Naive thymus-derived CD4-positive, alpha-beta T cell (primary cell): ENCODE measurements at regions not wholly inside any gene's neighbourhood (a gene's known extent, or its start where the extent isn't known, plus 50 kb on each side); places are given as distances from the start of the nearest gene placed in this dataset.

ENCODE experiments used
- ATAC-seq: fragments of 150-1000 bp; cut with Tn5 transposase; 2 replicates; pipeline ENCODE4 v1.10.0; 2021; ENCODE audit warnings: mild to moderate bottlenecking, moderate library complexity
- CTCF ChIA-PET: fragments of 350-600 bp; sonication (Branson Sonifier 250); formaldehyde crosslinking; loops from one replicate; lab custom pipeline; 2021; ENCODE audit warnings: antibody characterized with exemption; lab: Charles Lee
- POLR2A ChIA-PET: fragments of 350-600 bp; sonication (Branson Sonifier 250); formaldehyde crosslinking; loops from one replicate; lab custom pipeline; 2021; ENCODE audit warnings: antibody characterized with exemption, inconsistent platforms; lab: Charles Lee
- DNase-seq, 9 donors: peaks; one replicate each; pipeline versions ENCODE4 v3.0.0 to v3.0.0-alpha.2; 2020 to 2022; ENCODE audit warnings: mixed read lengths in 1 of 9
- H3K27ac ChIP-seq: one replicate; pipeline ENCODE4 v1.7.0; 2013; ENCODE audit warnings: mild to moderate bottlenecking, low read depth, low read length, moderate library complexity
- H3K27me3 ChIP-seq, 2 donors: one replicate each; pipeline ENCODE4 v1.7.0; 2013; ENCODE audit warnings: low read length in 2 of 2, mild to moderate bottlenecking in 2 of 2, moderate library complexity in 2 of 2; ENCODE audit not compliant: control insufficient read depth in 2 of 2, insufficient read depth in 2 of 2
- H3K36me3 ChIP-seq, 3 experiments: 1 replicate in 2 of 3; 2 replicates in 1 of 3; pipeline ENCODE4 v1.7.0; 2013; ENCODE audit warnings: low read length in 3 of 3, mild to moderate bottlenecking in 3 of 3, moderate library complexity in 1 of 3; ENCODE audit not compliant: insufficient read depth in 3 of 3, control insufficient read depth in 2 of 3
- H3K4me1 ChIP-seq, 2 donors: one replicate each; pipeline ENCODE4 v1.7.0; 2013; ENCODE audit warnings: low read length in 2 of 2, mild to moderate bottlenecking in 2 of 2, moderate library complexity in 1 of 2; ENCODE audit not compliant: control insufficient read depth in 2 of 2, insufficient read depth in 2 of 2
- H3K4me3 ChIP-seq: 2 replicates; pipeline ENCODE4 v1.7.0; 2013; ENCODE audit warnings: mild to moderate bottlenecking, low read length
- H3K9me3 ChIP-seq, 3 experiments: 1 replicate in 2 of 3; 2 replicates in 1 of 3; pipeline ENCODE4 v1.7.0; 2013; ENCODE audit warnings: low read length in 3 of 3; ENCODE audit not compliant: control insufficient read depth in 2 of 3
- H3K27ac Mint-ChIP-seq, 9 donors: one replicate each; pipeline ENCODE4 v1.8.0; 2020 to 2022; ENCODE audit warnings: mixed read lengths in 9 of 9, mild to moderate bottlenecking in 8 of 9, moderate library complexity in 5 of 9, inconsistent platforms in 2 of 9
- H3K27me3 Mint-ChIP-seq, 5 donors: one replicate each; pipeline ENCODE4 v1.8.0; 2021 to 2022; ENCODE audit warnings: mixed read lengths in 5 of 5, mild to moderate bottlenecking in 1 of 5
- H3K36me3 Mint-ChIP-seq, 5 donors: one replicate each; pipeline ENCODE4 v1.8.0; 2020 to 2022; ENCODE audit warnings: mixed read lengths in 5 of 5, mild to moderate bottlenecking in 3 of 5, inconsistent platforms in 1 of 5
- H3K4me1 Mint-ChIP-seq, 7 donors: one replicate each; pipeline ENCODE4 v1.8.0; 2020 to 2022; ENCODE audit warnings: mixed read lengths in 7 of 7, mild to moderate bottlenecking in 3 of 7, inconsistent platforms in 1 of 7
- H3K4me3 Mint-ChIP-seq, 10 donors: one replicate each; pipeline ENCODE4 v1.8.0; 2020 to 2022; ENCODE audit warnings: mild to moderate bottlenecking in 10 of 10, mixed read lengths in 10 of 10, moderate library complexity in 6 of 10, inconsistent platforms in 2 of 10
- H3K9me3 Mint-ChIP-seq, 11 donors: one replicate each; pipeline ENCODE4 v1.8.0; 2020 to 2022; ENCODE audit warnings: mixed read lengths in 11 of 11, mild to moderate bottlenecking in 4 of 11, inconsistent platforms in 1 of 11, moderate library complexity in 1 of 11
- intact Hi-C, 2 donors: fragments of 100-400 bp; cut with micrococcal nuclease; formaldehyde crosslinking; loops; one replicate each; pipeline ENCODE4 v1.15.1; 2023

- Mint-ChIP-seq H3K4me1 (peaks cover 2 to 34% (median 30%) of the 10 kb centered on the region in 7 donors), H3K4me3 (peak overlapping the region in 9 of 10 donors; percentile 40 to 74 (median 67)), H3K36me3 (peaks cover 0 to 18% (median 4%) of the 10 kb centered on the region in 5 donors), H3K27ac (peak overlapping the region; percentile 80 to 89 (median 85)), H3K9me3 (peaks cover 0 to 28% (median 6%) of the 10 kb centered on the region in 11 donors), H3K27me3 (no peaks in the 10 kb centered on the region)
- DNase-seq: peak in 6 of 9 donors; percentile 23 to 43 (median 36)
- Histone ChIP-seq H3K36me3 (no peaks in the 10 kb centered on the region), H3K27ac (peak overlapping the region; percentile 15), H3K27me3 (no peaks in the 10 kb centered on the region), H3K4me3 (no peak overlapping the region), H3K9me3 (peaks cover 0 to 8% (median 0%) of the 10 kb centered on the region in 3 experiments), H3K4me1 (peaks cover 0 to 23% of the 10 kb centered on the region in 2 donors)
- CTCF ChIA-PET: no interaction called here
- POLR2A ChIA-PET: interaction anchor here (0.8 to 1.5 kb wide), 3 partner anchors 18 to 199 kb away, joined by 3 to 5 read pairs (median 4); no protein-coding TSS in a partner anchor
- intact Hi-C loops: no loop called here
- ATAC-seq: no peak
Measured at GRCh38 chrX:39969099-39969818, 128.5 kb downstream of the BCOR start.

- Histone ChIP-seq H3K4me1 (peaks cover 0 to 23% of the 10 kb centered on the region in 2 donors), H3K27ac (peak overlapping the region; percentile 15), H3K9me3 (peaks cover 0 to 8% (median 0%) of the 10 kb centered on the region in 3 experiments), H3K4me3 (no peak overlapping the region), H3K27me3 (no peaks in the 10 kb centered on the region), H3K36me3 (no peaks in the 10 kb centered on the region)
- peak overlapping the region in 7 of 9 donors; percentile 25 to 86 (median 84) for H3K27ac Mint-ChIP-seq
- ChIA-PET CTCF (no interaction called here), POLR2A (interaction anchor here (0.6 to 1.5 kb wide), 2 partner anchors 86 to 198 kb away, joined by 3 to 4 read pairs; no protein-coding TSS in a partner anchor)
- peaks cover 0 to 18% (median 4%) of the 10 kb centered on the region in 5 donors for H3K36me3 Mint-ChIP-seq
- peak overlapping the region in 7 of 10 donors; percentile 2 to 71 (median 62) for H3K4me3 Mint-ChIP-seq
- no peak for DNase-seq
- intact Hi-C loops: no loop called here
- H3K4me1 Mint-ChIP-seq: peaks cover 2 to 34% (median 30%) of the 10 kb centered on the region in 7 donors
- H3K27me3 Mint-ChIP-seq: no peaks in the 10 kb centered on the region
- H3K9me3 Mint-ChIP-seq: peaks cover 0 to 23% (median 6%) of the 10 kb centered on the region in 11 donors
- ATAC-seq: no peak
Measured at GRCh38 chrX:39969819-39970504, 127.8 kb downstream of the BCOR start.

- Mint-ChIP-seq H3K4me1 (peaks cover 2 to 34% (median 30%) of the 10 kb centered on the region in 7 donors), H3K9me3 (peaks cover 0 to 17% (median 6%) of the 10 kb centered on the region in 11 donors), H3K4me3 (no peak overlapping the region), H3K27ac (no peak overlapping the region), H3K27me3 (no peaks in the 10 kb centered on the region), H3K36me3 (peaks cover 0 to 18% (median 4%) of the 10 kb centered on the region in 5 donors)
- no peak overlapping the region for H3K27ac ChIP-seq
- DNase-seq: no peak
- peaks cover 0 to 23% of the 10 kb centered on the region in 2 donors for H3K4me1 ChIP-seq
- ChIA-PET CTCF (no interaction called here), POLR2A (interaction anchor here (0.7 to 1.3 kb wide), 3 partner anchors 9 to 126 kb away, joined by 3 to 4 read pairs (median 3); partner anchors contain the start of gene BCOR)
- intact Hi-C loops: no loop called here
- peaks cover 0 to 8% (median 0%) of the 10 kb centered on the region in 3 experiments for H3K9me3 ChIP-seq
- no peaks in the 10 kb centered on the region for H3K27me3 ChIP-seq
- H3K36me3 ChIP-seq: no peaks in the 10 kb centered on the region
- no peak overlapping the region for H3K4me3 ChIP-seq
- no peak for ATAC-seq
Measured at GRCh38 chrX:39971760-39972159, 126.0 kb downstream of the BCOR start.

GRCh38 chrX:39972340-39972739, 125.4 kb downstream of the BCOR start:
- H3K9me3 Mint-ChIP-seq: peaks cover 0 to 17% (median 6%) of the 10 kb centered on the region in 11 donors
- H3K9me3 ChIP-seq: peaks cover 0 to 8% (median 0%) of the 10 kb centered on the region in 3 experiments
- POLR2A ChIA-PET: interaction anchor here (1.3 kb wide), 1 partner anchor 125 kb away, joined by 4 read pairs; the partner anchor contains the start of gene BCOR
- CTCF ChIA-PET: no interaction called here
- intact Hi-C loops: no loop called here
- no peak overlapping the region for H3K27ac Mint-ChIP-seq
- no peaks in the 10 kb centered on the region for H3K27me3 ChIP-seq
- H3K36me3 Mint-ChIP-seq: peaks cover 0 to 17% (median 4%) of the 10 kb centered on the region in 5 donors
- H3K36me3 ChIP-seq: no peaks in the 10 kb centered on the region
- no peaks in the 10 kb centered on the region for H3K27me3 Mint-ChIP-seq
- no peak overlapping the region for H3K4me3 ChIP-seq
- H3K27ac ChIP-seq: no peak overlapping the region
- DNase-seq (no peak), ATAC-seq (no peak)
- H3K4me1 ChIP-seq: peaks cover 0 to 23% of the 10 kb centered on the region in 2 donors
- H3K4me3 Mint-ChIP-seq: no peak overlapping the region
- H3K4me1 Mint-ChIP-seq: peaks cover 2 to 33% (median 28%) of the 10 kb centered on the region in 7 donors

GRCh38 chrX:39973810-39974209, 123.9 kb downstream of the BCOR start:
- ChIA-PET CTCF (no interaction called here), POLR2A (no interaction called here)
- H3K36me3 ChIP-seq: no peaks in the 10 kb centered on the region
- ATAC-seq (no peak), DNase-seq (no peak)
- peaks cover 0 to 17% (median 6%) of the 10 kb centered on the region in 11 donors for H3K9me3 Mint-ChIP-seq
- no peak overlapping the region for H3K4me3 ChIP-seq
- H3K27ac ChIP-seq: no peak overlapping the region
- H3K9me3 ChIP-seq: peaks cover 0 to 8% (median 0%) of the 10 kb centered on the region in 3 experiments
- H3K27ac Mint-ChIP-seq: no peak overlapping the region
- no peaks in the 10 kb centered on the region for H3K27me3 ChIP-seq
- peaks cover 0 to 16% (median 4%) of the 10 kb centered on the region in 5 donors for H3K36me3 Mint-ChIP-seq
- intact Hi-C loops: no loop called here
- peaks cover 0 to 30% (median 24%) of the 10 kb centered on the region in 7 donors for H3K4me1 Mint-ChIP-seq
- peaks cover 0 to 17% of the 10 kb centered on the region in 2 donors for H3K4me1 ChIP-seq
- no peak overlapping the region for H3K4me3 Mint-ChIP-seq
- no peaks in the 10 kb centered on the region for H3K27me3 Mint-ChIP-seq

- Mint-ChIP-seq H3K27ac (peak overlapping the region in 1 of 9 donors; percentile 59), H3K9me3 (peaks cover 0 to 17% (median 6%) of the 10 kb centered on the region in 11 donors), H3K27me3 (no peaks in the 10 kb centered on the region), H3K4me3 (no peak overlapping the region), H3K36me3 (peaks cover 0 to 16% (median 4%) of the 10 kb centered on the region in 5 donors), H3K4me1 (peaks cover 0 to 25% (median 20%) of the 10 kb centered on the region in 7 donors)
- Histone ChIP-seq H3K9me3 (peaks cover 0 to 8% (median 0%) of the 10 kb centered on the region in 3 experiments), H3K4me1 (peaks cover 0 to 13% of the 10 kb centered on the region in 2 donors), H3K27ac (no peak overlapping the region), H3K4me3 (no peak overlapping the region), H3K27me3 (no peaks in the 10 kb centered on the region), H3K36me3 (no peaks in the 10 kb centered on the region)
- ChIA-PET CTCF (no interaction called here), POLR2A (no interaction called here)
- no peak for DNase-seq
- intact Hi-C loops: no loop called here
- ATAC-seq: no peak
Measured at GRCh38 chrX:39974270-39974669, 123.5 kb downstream of the BCOR start.
